ENCODE measurements at regions not wholly inside any gene's neighbourhood (a gene's known extent, or its start where the extent isn't known, plus 50 kb on each side); places are given as distances from the start of the nearest gene placed in this dataset.

DNA sequence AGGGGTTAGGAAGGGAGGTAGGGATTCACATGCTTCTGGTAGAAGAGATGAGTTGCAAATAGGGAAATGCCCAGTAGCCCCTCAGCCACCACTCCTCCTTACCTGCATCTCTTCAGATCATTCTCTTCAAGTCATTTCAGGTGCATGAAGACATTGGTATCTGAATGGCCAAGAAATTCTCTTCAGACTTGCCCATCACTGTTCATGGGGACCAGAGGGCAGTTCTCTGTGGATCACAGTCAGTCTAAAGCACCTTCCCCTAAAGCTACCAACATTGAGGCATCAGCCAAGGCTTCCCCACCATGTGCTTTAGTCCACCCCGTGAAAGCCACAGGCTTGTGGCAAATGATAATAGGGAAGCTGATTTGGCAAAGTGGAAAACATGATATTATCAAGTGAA is 319.4 kb upstream of the ZNF32 start:
- Mint-ChIP-seq H3K36me3 (no peaks in the 10 kb centered on the region), H3K27ac (no peak overlapping the region), H3K4me1 (peaks cover 7% of the 10 kb centered on the region), H3K4me3 (no peak overlapping the region), H3K27me3 (peaks cover 33% of the 10 kb centered on the region), H3K9me3 (ENCODE audit: low read depth) (no peaks in the 10 kb centered on the region)
- DNase-seq (no peak), ATAC-seq (no peak)
- CTCF ChIA-PET = no interaction called here

DNA sequence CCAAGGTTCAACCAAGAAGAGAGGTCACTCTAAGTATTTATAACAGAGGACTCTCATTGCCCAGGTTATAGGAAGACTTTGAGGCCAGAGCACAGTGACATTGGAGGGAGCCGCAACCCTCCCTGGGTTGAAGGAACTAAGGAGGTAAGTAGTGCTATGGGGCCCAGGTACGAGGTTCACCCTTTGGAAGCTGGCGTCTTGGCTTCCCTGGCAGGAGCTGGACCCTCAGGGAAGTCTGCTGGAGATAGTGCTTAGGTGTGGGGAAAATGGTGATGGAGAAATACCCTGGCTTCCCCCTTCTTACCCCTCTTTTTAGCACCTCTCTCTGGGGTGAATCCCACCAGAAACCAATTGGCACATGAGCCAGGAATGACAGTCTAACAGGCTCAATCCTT is 317.9 kb upstream of the ZNF32 start:
- DNase-seq (no peak), ATAC-seq (no peak)
- no peak overlapping the region for H3K4me3 Mint-ChIP-seq
- CTCF ChIA-PET = no interaction called here
- no peak overlapping the region for H3K27ac Mint-ChIP-seq
- no peaks in the 10 kb centered on the region for H3K9me3 Mint-ChIP-seq (ENCODE audit: low read depth)
- H3K4me1 Mint-ChIP-seq = peaks cover 7% of the 10 kb centered on the region
- peaks cover 33% of the 10 kb centered on the region for H3K27me3 Mint-ChIP-seq
- no peaks in the 10 kb centered on the region for H3K36me3 Mint-ChIP-seq

DNA sequence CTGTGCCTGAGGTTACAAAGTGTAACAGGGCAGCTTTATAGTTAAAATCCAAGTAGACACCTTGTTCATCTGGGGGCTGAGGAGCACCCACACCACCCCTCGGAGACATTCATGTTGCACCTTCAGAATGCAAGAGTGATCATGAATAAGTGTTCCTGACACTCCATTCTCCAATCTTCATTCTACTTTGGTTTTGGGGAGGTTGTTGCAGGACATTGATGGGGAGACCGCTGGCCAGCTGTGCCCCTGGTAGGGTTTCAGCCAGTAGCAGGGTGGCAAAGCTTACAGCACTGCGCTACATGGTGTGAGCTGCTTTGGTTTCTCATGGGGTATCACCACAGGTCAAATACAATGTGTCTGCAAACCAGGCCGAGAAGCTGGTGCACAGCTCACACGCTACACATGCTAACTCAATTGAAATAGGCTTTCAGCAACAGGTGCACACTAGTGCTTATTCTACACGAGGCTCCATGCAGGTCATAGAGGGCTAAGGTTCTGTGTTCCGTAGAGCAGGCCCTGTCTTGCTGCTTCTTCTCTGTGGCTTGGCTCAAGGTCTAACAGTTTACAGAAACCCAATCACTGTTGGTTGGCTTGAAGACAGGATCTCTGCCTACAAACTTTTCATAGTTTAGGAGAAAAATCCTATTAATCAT is 317.4 kb upstream of the ZNF32 start:
- no peak overlapping the region for H3K27ac Mint-ChIP-seq
- no peak overlapping the region for H3K4me3 Mint-ChIP-seq
- H3K27me3 Mint-ChIP-seq = peaks cover 33% of the 10 kb centered on the region

DNA sequence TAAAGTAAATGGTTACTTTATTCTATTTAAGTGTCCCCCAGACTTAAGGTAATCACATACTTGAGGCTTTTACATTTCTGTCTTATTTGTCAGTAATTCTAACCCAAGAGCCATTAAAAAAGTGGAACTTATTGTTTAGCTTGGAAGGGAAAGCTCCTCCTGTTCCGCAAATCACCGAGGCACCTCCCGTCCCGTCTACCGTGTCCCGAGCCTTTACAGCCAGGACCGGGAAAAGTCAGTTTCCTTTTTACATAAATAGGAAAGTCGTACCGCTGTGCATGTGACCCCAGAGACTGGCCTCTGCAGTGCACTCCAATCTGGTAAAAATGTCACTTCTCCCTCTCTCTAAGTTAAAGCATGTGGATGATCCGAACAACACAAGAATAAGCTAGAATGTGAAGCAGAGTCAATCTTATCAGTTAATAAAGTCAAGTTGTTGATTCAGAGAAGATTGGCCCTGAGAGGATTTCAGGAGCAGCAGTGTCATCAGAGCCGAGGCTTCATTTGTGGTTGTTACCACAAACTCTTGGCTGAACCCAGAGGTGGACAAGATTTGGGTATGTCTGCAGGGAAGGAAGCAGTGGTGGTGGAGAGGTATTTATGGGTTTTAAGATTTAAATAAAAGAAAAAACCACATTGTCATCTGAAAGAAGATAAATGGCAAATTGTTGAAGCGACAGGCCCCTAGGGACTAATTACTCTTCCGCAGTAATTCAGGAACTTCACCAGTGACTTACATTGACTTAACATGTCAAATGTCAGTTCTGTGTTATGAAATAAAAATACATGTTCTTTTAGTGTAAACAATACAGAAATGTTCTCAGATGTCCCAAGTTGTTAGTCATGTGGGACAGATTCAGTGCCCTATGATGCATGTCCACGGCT is 316.6 kb upstream of the ZNF32 start:
- ATAC-seq (no peak), DNase-seq (no peak)
- H3K36me3 Mint-ChIP-seq = no peaks in the 10 kb centered on the region
- peaks cover 7% of the 10 kb centered on the region for H3K4me1 Mint-ChIP-seq
- no peak overlapping the region for H3K4me3 Mint-ChIP-seq
- H3K27me3 Mint-ChIP-seq = peaks cover 33% of the 10 kb centered on the region
- CTCF ChIA-PET = no interaction called here
- H3K9me3 Mint-ChIP-seq (ENCODE audit: low read depth) = no peaks in the 10 kb centered on the region
- no peak overlapping the region for H3K27ac Mint-ChIP-seq

More for the DNA sequence above, 317.4 kb upstream of the ZNF32 start:
- CTCF ChIA-PET = no interaction called here
- Mint-ChIP-seq H3K9me3 (ENCODE audit: low read depth) (no peaks in the 10 kb centered on the region), H3K36me3 (no peaks in the 10 kb centered on the region), H3K4me1 (peaks cover 7% of the 10 kb centered on the region)
- DNase-seq (no peak), ATAC-seq (no peak)

DNA sequence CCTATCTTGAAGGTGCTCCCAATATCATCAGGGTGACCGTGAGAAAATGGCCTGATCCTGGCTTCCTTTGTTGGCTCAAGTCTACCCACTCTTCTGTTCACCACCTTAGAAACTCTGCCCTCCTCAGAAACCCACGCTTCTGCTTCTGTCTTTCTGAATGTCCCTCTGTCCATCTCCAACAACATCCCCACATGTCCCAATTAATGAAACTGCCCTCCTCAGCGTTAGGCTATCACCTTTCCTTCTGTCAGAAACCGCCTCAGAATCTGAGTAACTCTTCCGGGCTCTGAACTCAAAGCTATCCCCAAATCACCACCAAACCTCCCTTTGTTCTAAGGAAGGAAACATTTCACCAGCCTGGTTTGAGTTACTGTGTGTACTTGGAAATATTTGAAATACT is 315.8 kb upstream of the ZNF32 start:
- Mint-ChIP-seq H3K4me3 (no peak overlapping the region), H3K27me3 (peaks cover 33% of the 10 kb centered on the region), H3K36me3 (no peaks in the 10 kb centered on the region), H3K27ac (no peak overlapping the region), H3K9me3 (ENCODE audit: low read depth) (no peaks in the 10 kb centered on the region), H3K4me1 (peaks cover 7% of the 10 kb centered on the region)
- CTCF ChIA-PET = no interaction called here
- DNase-seq (peak; percentile 32), ATAC-seq (no peak)

DNA sequence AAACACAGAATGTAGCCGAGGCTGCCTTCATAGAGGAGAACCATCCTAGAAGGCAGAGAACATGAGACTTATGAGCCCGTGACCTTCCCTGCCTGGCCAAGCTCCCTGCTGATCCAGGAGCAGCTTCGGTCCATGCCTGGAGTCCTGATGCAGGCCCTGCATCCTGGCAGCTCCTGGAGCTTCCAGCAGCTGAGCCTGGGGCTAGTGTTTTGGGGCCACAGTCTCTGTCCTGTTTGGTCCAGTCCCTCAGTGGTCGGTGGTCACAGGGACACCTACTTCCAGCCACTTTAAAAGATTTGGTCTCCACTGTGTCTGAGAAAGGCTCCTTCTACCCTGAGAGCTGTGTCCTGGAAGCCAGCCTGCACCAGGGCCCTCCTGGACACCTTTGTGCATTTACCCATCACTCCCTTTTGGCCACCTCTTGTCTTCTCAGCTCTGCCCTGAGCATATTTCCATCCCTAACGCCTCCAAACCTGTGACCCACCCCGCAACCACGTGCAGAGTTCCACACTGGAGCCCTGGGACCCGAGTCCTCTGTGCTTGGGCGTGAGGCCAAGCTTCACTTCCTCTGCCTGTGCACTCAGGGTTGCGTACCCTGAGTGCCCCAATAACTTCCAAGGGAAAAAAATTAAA is 315.2 kb upstream of the ZNF32 start:
- DNase-seq (peak; percentile 28), ATAC-seq (no peak)
- no peaks in the 10 kb centered on the region for H3K9me3 Mint-ChIP-seq (ENCODE audit: low read depth)
- no peak overlapping the region for H3K27ac Mint-ChIP-seq
- H3K4me1 Mint-ChIP-seq = peaks cover 7% of the 10 kb centered on the region
- no peaks in the 10 kb centered on the region for H3K36me3 Mint-ChIP-seq
- H3K4me3 Mint-ChIP-seq = no peak overlapping the region
- peaks cover 29% of the 10 kb centered on the region for H3K27me3 Mint-ChIP-seq
- CTCF ChIA-PET = interaction anchor here (0.7 kb wide), 1 partner anchor 12 kb away, joined by 3 read pairs; no protein-coding TSS in a partner anchor

DNA sequence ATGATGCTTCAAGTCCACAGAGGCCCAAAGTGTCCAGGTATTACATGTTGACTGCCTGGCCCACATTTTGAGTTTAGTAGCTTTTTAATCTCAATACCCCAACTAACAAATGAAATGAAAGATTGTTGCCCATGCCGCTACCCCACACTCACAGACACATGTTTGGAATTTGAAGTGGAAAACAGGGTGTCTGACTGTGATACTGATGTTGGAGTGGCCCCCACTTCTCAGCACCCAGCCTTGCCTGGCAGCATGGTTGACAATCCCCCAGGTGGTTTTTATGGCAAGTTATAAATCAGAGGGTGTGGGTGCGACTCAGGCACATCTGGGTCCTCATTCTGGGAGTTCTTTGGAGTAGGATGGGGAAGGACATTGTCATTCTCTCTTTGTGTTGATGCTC is 314.7 kb upstream of the ZNF32 start:
- no peaks in the 10 kb centered on the region for H3K9me3 Mint-ChIP-seq (ENCODE audit: low read depth)
- no peak overlapping the region for H3K4me3 Mint-ChIP-seq
- peaks cover 7% of the 10 kb centered on the region for H3K4me1 Mint-ChIP-seq
- ATAC-seq (no peak), DNase-seq (peak; percentile 25)
- H3K27me3 Mint-ChIP-seq = peaks cover 29% of the 10 kb centered on the region
- CTCF ChIA-PET = interaction anchor here (0.7 kb wide), 1 partner anchor 12 kb away, joined by 3 read pairs; no protein-coding TSS in a partner anchor
- H3K36me3 Mint-ChIP-seq = no peaks in the 10 kb centered on the region
- no peak overlapping the region for H3K27ac Mint-ChIP-seq

DNA sequence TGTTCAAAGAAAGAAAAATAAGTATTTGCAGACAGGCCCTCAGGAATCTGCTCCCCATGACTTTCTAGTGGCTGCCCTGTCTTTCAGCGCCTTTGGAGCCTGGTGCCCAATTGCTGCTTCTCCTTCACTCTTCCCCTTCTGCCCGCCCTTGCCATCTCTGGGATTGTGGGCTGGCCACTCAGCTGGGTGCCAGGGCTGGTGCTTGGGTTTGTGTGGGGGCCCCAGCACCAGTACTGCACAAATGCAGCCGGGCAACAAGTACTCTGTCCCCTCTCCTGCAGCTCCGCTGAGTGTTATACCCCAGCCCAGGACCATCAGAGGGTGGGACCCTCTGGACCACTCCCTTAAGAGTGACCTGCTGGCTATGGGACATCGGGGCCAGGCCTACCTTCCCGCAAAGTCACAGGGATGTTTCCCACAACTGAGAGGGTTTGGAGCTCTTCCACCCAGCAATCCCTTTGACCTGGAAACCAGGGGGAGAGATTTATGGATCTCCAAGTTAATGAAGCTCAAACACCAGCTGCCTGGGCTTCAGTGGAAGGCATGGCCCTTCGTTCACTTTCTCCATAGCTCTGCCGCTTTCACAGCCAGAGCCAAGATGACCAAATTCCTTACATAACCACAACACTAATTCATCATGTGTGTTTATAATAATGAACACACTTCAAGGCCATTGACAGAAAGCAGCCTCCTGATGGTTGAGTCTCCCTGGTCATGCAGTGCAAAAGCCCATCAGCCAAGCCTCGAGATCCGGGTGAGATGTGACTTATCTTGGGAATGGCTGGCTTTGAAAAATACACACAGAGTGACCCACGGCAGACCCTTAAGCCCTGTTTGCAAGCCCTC is 313.9 kb upstream of the ZNF32 start:
- no peaks in the 10 kb centered on the region for H3K36me3 Mint-ChIP-seq
- H3K27ac Mint-ChIP-seq = no peak overlapping the region
- ATAC-seq = no peak
- peaks cover 7% of the 10 kb centered on the region for H3K4me1 Mint-ChIP-seq
- peaks cover 24% of the 10 kb centered on the region for H3K27me3 Mint-ChIP-seq
- CTCF ChIA-PET = no interaction called here
- DNase-seq = peak; percentile 26
- H3K9me3 Mint-ChIP-seq (ENCODE audit: low read depth) = no peaks in the 10 kb centered on the region
- H3K4me3 Mint-ChIP-seq = no peak overlapping the region

DNA sequence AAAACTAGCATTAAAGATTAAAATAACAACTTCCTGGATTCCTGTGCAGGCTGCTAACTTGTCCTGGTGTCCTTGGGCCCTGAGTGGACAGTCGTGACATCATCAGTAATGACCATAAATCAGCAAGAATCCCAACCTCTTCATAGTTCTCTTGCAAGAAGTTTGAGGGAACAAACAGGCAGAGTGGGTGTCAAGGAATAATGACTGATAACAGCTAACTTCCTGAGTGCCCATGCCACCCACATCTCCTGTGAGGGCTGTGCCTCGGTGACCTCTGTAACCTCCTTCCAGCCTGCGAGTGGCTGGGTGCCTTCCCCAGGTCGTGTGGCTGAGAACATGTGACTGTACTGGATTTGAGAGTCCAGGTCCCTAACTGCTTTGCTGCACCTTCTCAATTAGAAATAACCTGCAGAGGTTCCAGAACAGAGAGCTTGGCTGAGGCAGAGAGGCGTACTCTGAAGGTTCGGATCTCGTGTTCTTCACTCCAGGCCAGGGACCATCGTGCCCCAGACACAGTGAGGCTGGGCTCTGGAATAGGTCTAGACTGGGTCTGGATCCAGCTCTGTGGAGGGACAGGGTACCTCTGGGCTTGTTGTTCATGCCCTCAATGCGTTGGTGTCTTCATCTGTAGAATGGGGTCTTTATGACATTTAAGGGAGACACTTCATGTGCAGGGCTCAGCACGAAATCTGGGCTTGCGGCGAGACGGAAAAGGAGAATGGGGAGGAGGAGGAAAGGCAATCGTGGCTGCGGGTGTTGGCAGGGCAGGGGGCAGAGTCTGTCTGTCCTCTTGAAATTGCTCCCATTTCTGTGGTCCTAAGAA is 313.1 kb upstream of the ZNF32 start:
- H3K36me3 Mint-ChIP-seq = no peaks in the 10 kb centered on the region
- peaks cover 24% of the 10 kb centered on the region for H3K27me3 Mint-ChIP-seq
- peaks cover 7% of the 10 kb centered on the region for H3K4me1 Mint-ChIP-seq
- no peak overlapping the region for H3K4me3 Mint-ChIP-seq
- peak; percentile 34 for DNase-seq
- no peaks in the 10 kb centered on the region for H3K9me3 Mint-ChIP-seq (ENCODE audit: low read depth)
- no peak overlapping the region for H3K27ac Mint-ChIP-seq
- CTCF ChIA-PET = interaction anchor here (0.6 kb wide), 1 partner anchor 10 kb away, joined by 3 read pairs; no protein-coding TSS in a partner anchor
- no peak for ATAC-seq

DNA sequence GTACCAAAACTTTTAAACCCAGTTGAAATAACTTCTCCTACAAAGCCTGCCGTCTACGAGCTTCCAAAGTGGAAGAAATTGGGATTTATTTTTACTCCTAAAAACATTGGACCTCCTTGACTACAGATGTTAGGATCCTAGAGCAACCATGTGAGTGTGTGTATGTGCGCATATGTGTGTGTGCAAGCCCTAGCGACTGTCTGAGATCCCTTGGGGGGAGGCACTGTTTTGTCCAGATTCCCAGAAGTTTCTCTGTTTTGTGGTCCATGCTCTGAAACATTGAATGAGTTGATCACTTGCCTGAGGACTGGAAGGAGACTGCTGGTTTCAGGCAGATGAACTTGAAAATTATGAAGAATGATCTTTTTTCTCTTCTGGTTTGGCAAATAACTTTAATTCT is 312.3 kb upstream of the ZNF32 start:
- DNase-seq = no peak

DNA sequence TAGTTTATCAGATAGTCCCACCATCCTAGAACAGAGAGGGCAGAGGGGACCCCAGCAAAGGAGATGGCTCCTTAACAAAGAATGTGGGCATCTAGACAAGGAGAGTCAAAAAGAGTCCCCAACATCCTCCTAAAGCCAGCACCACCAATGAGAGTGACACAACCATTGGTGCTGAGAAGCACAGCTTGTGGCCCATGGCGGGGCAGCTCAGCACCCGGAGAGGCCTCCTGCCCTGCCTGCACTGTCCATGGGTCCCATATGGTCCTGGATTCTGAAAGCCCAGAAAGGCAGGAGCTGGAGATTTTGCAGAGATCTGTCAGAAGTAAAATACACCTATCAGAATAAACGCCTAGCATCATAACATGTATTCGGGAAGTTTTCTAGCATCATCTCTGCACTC is 311.8 kb upstream of the ZNF32 start:
- DNase-seq (no peak), ATAC-seq (no peak)
- Mint-ChIP-seq H3K27ac (no peak overlapping the region), H3K4me1 (peaks cover 4% of the 10 kb centered on the region), H3K4me3 (no peak overlapping the region), H3K27me3 (peaks cover 16% of the 10 kb centered on the region), H3K9me3 (ENCODE audit: low read depth) (no peaks in the 10 kb centered on the region), H3K36me3 (no peaks in the 10 kb centered on the region)
- CTCF ChIA-PET = no interaction called here

More for the DNA sequence above, 312.3 kb upstream of the ZNF32 start:
- CTCF ChIA-PET = interaction anchor here (0.6 kb wide), 1 partner anchor 9 kb away, joined by 3 read pairs; no protein-coding TSS in a partner anchor
- H3K4me3 Mint-ChIP-seq = no peak overlapping the region
- peaks cover 21% of the 10 kb centered on the region for H3K27me3 Mint-ChIP-seq
- H3K9me3 Mint-ChIP-seq (ENCODE audit: low read depth) = no peaks in the 10 kb centered on the region
- no peak overlapping the region for H3K27ac Mint-ChIP-seq
- ATAC-seq = no peak
- peaks cover 7% of the 10 kb centered on the region for H3K4me1 Mint-ChIP-seq
- H3K36me3 Mint-ChIP-seq = no peaks in the 10 kb centered on the region

DNA sequence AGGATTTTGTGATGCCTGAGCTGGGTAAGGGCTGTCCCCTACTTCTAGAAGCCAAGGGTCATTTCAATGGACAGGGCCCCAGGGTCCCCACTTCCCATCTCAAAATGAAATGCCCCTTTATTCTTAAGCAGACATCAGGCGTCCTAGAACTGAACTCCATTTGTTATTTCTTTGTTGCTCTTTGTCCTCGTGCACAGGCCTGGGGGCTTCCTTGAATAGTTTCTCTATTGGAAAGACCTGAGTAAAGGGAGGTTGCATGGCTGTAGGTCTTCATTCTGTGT is 311.4 kb upstream of the ZNF32 start:
- peaks cover 12% of the 10 kb centered on the region for H3K27me3 Mint-ChIP-seq
- no peaks in the 10 kb centered on the region for H3K4me1 Mint-ChIP-seq
- no peaks in the 10 kb centered on the region for H3K36me3 Mint-ChIP-seq
- no peaks in the 10 kb centered on the region for H3K9me3 Mint-ChIP-seq (ENCODE audit: low read depth)
- CTCF ChIA-PET = no interaction called here
- no peak overlapping the region for H3K4me3 Mint-ChIP-seq
- no peak overlapping the region for H3K27ac Mint-ChIP-seq
- DNase-seq = no peak
- no peak for ATAC-seq
